Panc1 (cell line): ENCODE measurements at regions not wholly inside any gene's neighbourhood (a gene's known extent, or its start where the extent isn't known, plus 50 kb on each side); places are given as distances from the start of the nearest gene placed in this dataset.

Experiments
- ATAC-seq: fragments of 200-7000 bp; cut with Tn5 transposase; 2 replicates; pipeline ENCODE4 v1.9.1; 2020; ENCODE audit warnings: mild to moderate bottlenecking, moderate library complexity
- BruUV-seq: library from RNA; stranded (reverse); fragments of 400-500 nt; replicated peaks from 2 replicates; lab custom pipeline; 2021; lab: Mats Ljungman, UMichigan
- CTCF ChIA-PET: fragments of 300-600 bp; sonication (Branson Sonifier 250); formaldehyde crosslinking; loops from one replicate; lab custom pipeline; 2022; ENCODE audit warnings: antibody characterized with exemption; lab: Charles Lee
- POLR2A ChIA-PET: fragments of 300-600 bp; sonication (Branson Sonifier 250); formaldehyde crosslinking; loops from one replicate; lab custom pipeline; 2022; ENCODE audit warnings: antibody characterized with exemption; lab: Charles Lee
- DNase-seq: peaks from one replicate; pipeline ENCODE4 v3.0.0-alpha.2; 2010; ENCODE audit warnings: low read depth, low spot score
- H3K27ac ChIP-seq: 2 replicates; pipeline ENCODE4 v1.5.1; 2011; ENCODE audit warnings: mild to moderate bottlenecking, low read length, inconsistent platforms
- H3K27me3 ChIP-seq: fragments of 200-500 bp; sonication (Bioruptor generic); 2 replicates; pipeline ENCODE4 v1.6.0; 2014; ENCODE audit warnings: low read length, inconsistent platforms; ENCODE audit not compliant: control insufficient read depth, insufficient read depth
- H3K36me3 ChIP-seq: fragments of 200-500 bp; sonication (Bioruptor generic); 2 replicates; pipeline ENCODE4 v1.5.1; 2014; ENCODE audit warnings: inconsistent platforms, mild to moderate bottlenecking, low read length, moderate library complexity; ENCODE audit not compliant: control insufficient read depth, insufficient read depth
- H3K4me1 ChIP-seq: 2 replicates; pipeline ENCODE4 v1.5.1; 2011; ENCODE audit warnings: inconsistent platforms, mild to moderate bottlenecking, low read length, moderate library complexity; ENCODE audit not compliant: control insufficient read depth, insufficient read depth
- H3K4me3 ChIP-seq, 2 experiments: 2 replicates each; pipeline ENCODE4 v1.5.1; 2011 to 2012; ENCODE audit warnings: low read depth in 2 of 2, low read length in 2 of 2, mild to moderate bottlenecking in 2 of 2, inconsistent platforms in 1 of 2, moderate library complexity in 1 of 2
- H3K9me3 ChIP-seq: fragments of 200-500 bp; sonication (Bioruptor generic); 2 replicates; pipeline ENCODE4 v1.5.1; 2014; ENCODE audit warnings: low read depth, mild to moderate bottlenecking, inconsistent platforms, low read length, moderate library complexity; ENCODE audit not compliant: control insufficient read depth, insufficient read depth
- POLR2AphosphoS5 ChIP-seq: IDR thresholded peaks from 2 replicates; pipeline ENCODE4 v1.6.1; 2012; ENCODE audit warnings: mild to moderate bottlenecking, low read depth, low read length, moderate library complexity
- SIN3A ChIP-seq: IDR thresholded peaks from 2 replicates; pipeline ENCODE4 v1.6.1; 2012; ENCODE audit warnings: low read depth, mild to moderate bottlenecking, low read length, moderate library complexity, borderline replicate concordance; ENCODE audit not compliant: insufficient read depth
- TCF7L2 ChIP-seq: IDR thresholded peaks from 2 replicates; pipeline ENCODE4 v1.6.1; 2011; ENCODE audit warnings: mild to moderate bottlenecking, low read depth, low read length, inconsistent platforms
- in situ Hi-C: cut with HindIII; loops from 2 replicates; pipeline ENCODE4 v1.10.0; 2016; ENCODE audit warnings: low sequenced_read_pairs, low pct_unique_long_range_greater_than_20kb
- intact Hi-C: fragments of 100-400 bp; cut with micrococcal nuclease; formaldehyde crosslinking; loops from one replicate; pipeline ENCODE4 v1.10.0; 2022; ENCODE audit not compliant: unreplicated experiment
- TF ChIP-seq, protein P1 (sequence below), 2 experiments: IDR thresholded peaks; 2 replicates each; pipeline ENCODE4 v1.6.1; 2011 to 2012; ENCODE audit warnings: low read depth in 2 of 2, control low read depth in 1 of 2, low read length in 1 of 2, mild to moderate bottlenecking in 1 of 2, moderate library complexity in 1 of 2; ENCODE audit not compliant: insufficient read depth in 1 of 2
- TF ChIP-seq, protein P2 (sequence below): fragments of 450-650 bp; IDR thresholded peaks from 2 replicates; pipeline ENCODE4 v1.5.1; 2017; ENCODE audit warnings: mild to moderate bottlenecking

DNA sequence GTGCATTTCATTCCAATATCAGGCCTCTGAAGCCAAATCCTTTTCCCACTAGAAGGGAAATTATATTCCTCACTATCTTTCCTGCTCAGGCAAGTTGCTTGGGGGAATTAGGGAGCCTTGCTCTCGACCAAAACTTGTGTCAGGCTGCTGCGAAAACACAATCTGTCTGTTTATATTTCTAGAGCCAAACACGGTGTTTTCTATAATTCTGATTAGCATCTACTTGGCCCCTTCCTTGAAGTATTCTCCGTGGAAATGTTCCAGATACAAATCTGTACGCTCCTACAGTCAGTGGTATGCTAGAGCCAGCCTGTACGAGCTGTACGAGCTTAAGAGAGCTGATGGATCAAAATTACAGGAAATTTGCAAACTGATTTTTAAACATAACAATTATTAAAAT lies 299.3 kb upstream of the SALL1 start:
- no TSS peak for BruUV-seq
- CTCF ChIA-PET: no interaction called here

DNA sequence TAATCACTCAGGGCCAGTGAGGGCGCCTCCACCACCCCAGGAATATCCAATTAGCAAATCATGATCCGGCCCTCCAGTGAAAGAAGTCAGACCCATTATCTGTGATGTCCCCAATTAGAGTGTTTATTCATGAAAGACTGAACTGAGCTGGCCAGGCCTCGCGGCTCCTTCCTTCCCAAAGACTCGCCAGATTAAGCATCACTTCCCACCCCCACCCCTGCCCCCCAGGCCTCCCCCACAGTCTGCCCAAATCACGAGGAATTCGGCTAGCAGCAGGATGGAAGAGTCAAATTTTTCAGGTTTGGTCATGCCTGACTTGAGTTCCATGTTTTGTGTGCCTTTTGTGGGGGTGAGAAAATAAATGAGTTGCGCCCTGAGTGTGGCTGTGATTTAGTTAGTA lies 298.4 kb upstream of the SALL1 start:
- DNase-seq (no peak), ATAC-seq (no peak)
- no TSS peak for BruUV-seq
- intact Hi-C loops: no loop called here
- in situ Hi-C loops: no loop called here
- CTCF ChIA-PET: no interaction called here
- Histone ChIP-seq H3K27ac (no peak overlapping the region), H3K4me1 (no peaks in the 10 kb centered on the region), H3K36me3 (no peaks in the 10 kb centered on the region), H3K9me3 (no peaks in the 10 kb centered on the region), H3K27me3 (no peaks in the 10 kb centered on the region), H3K4me3 (no peak overlapping the region)
- POLR2A ChIA-PET: no interaction called here
- TF ChIP-seq SIN3A (no peak), TCF7L2 (no peak), POLR2AphosphoS5 (no peak)
- TF ChIP-seq, protein P1, sequence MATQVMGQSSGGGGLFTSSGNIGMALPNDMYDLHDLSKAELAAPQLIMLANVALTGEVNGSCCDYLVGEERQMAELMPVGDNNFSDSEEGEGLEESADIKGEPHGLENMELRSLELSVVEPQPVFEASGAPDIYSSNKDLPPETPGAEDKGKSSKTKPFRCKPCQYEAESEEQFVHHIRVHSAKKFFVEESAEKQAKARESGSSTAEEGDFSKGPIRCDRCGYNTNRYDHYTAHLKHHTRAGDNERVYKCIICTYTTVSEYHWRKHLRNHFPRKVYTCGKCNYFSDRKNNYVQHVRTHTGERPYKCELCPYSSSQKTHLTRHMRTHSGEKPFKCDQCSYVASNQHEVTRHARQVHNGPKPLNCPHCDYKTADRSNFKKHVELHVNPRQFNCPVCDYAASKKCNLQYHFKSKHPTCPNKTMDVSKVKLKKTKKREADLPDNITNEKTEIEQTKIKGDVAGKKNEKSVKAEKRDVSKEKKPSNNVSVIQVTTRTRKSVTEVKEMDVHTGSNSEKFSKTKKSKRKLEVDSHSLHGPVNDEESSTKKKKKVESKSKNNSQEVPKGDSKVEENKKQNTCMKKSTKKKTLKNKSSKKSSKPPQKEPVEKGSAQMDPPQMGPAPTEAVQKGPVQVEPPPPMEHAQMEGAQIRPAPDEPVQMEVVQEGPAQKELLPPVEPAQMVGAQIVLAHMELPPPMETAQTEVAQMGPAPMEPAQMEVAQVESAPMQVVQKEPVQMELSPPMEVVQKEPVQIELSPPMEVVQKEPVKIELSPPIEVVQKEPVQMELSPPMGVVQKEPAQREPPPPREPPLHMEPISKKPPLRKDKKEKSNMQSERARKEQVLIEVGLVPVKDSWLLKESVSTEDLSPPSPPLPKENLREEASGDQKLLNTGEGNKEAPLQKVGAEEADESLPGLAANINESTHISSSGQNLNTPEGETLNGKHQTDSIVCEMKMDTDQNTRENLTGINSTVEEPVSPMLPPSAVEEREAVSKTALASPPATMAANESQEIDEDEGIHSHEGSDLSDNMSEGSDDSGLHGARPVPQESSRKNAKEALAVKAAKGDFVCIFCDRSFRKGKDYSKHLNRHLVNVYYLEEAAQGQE (IDR thresholded peaks at IDR 0.05; ENCODE audit: insufficient read depth in 1 of 2, low read depth in 2 of 2, low read length in 1 of 2): no peak
- TF ChIP-seq, protein P2, sequence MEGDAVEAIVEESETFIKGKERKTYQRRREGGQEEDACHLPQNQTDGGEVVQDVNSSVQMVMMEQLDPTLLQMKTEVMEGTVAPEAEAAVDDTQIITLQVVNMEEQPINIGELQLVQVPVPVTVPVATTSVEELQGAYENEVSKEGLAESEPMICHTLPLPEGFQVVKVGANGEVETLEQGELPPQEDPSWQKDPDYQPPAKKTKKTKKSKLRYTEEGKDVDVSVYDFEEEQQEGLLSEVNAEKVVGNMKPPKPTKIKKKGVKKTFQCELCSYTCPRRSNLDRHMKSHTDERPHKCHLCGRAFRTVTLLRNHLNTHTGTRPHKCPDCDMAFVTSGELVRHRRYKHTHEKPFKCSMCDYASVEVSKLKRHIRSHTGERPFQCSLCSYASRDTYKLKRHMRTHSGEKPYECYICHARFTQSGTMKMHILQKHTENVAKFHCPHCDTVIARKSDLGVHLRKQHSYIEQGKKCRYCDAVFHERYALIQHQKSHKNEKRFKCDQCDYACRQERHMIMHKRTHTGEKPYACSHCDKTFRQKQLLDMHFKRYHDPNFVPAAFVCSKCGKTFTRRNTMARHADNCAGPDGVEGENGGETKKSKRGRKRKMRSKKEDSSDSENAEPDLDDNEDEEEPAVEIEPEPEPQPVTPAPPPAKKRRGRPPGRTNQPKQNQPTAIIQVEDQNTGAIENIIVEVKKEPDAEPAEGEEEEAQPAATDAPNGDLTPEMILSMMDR: no peak

More for the DNA sequence above, 299.3 kb upstream of the SALL1 start:
- no peak for ATAC-seq
- H3K27me3 ChIP-seq: no peaks in the 10 kb centered on the region
- no peak overlapping the region for H3K4me3 ChIP-seq
- DNase-seq: no peak
- no peak overlapping the region for H3K27ac ChIP-seq
- H3K9me3 ChIP-seq: no peaks in the 10 kb centered on the region
- TF ChIP-seq, protein P1 (IDR thresholded peaks at IDR 0.05; ENCODE audit: insufficient read depth in 1 of 2, low read depth in 2 of 2, low read length in 1 of 2): no peak
- TF ChIP-seq, protein P2: no peak
- no peak for TF ChIP-seq SIN3A
- TF ChIP-seq POLR2AphosphoS5: no peak
- no peak for TF ChIP-seq TCF7L2
- H3K4me1 ChIP-seq: no peaks in the 10 kb centered on the region
- POLR2A ChIA-PET: no interaction called here
- in situ Hi-C loops (no loop called here), intact Hi-C loops (no loop called here)
- H3K36me3 ChIP-seq: no peaks in the 10 kb centered on the region
